Body of pancreas (tissue), 4 donors: ENCODE measurements at regions not wholly inside any gene's neighbourhood (a gene's known extent, or its start where the extent isn't known, plus 50 kb on each side); places are given as distances from the start of the nearest gene placed in this dataset.

ENCODE experiments used
- POLR2A ChIP-seq, 3 donors: fragments of 450-650 bp; IDR thresholded peaks; one replicate each; pipeline ENCODE4 v1.6.1; 2016; ENCODE audit warnings: antibody characterized with exemption in 3 of 3, mild to moderate bottlenecking in 2 of 3
- TF ChIP-seq, protein P1 (sequence below), 7 experiments: fragments of 450-650 bp in 4 of 7; fragments of 200-600 bp in 3 of 7; sonication (generic) in 3 of 7; IDR thresholded peaks; one replicate each; pipeline ENCODE4 v1.5.1; 2016 to 2019; ENCODE audit warnings: antibody characterized with exemption in 7 of 7

GRCh38 chr14:28157887-28158791 lies 608.4 kb upstream of the FOXG1 start:
- TF ChIP-seq, protein P1, sequence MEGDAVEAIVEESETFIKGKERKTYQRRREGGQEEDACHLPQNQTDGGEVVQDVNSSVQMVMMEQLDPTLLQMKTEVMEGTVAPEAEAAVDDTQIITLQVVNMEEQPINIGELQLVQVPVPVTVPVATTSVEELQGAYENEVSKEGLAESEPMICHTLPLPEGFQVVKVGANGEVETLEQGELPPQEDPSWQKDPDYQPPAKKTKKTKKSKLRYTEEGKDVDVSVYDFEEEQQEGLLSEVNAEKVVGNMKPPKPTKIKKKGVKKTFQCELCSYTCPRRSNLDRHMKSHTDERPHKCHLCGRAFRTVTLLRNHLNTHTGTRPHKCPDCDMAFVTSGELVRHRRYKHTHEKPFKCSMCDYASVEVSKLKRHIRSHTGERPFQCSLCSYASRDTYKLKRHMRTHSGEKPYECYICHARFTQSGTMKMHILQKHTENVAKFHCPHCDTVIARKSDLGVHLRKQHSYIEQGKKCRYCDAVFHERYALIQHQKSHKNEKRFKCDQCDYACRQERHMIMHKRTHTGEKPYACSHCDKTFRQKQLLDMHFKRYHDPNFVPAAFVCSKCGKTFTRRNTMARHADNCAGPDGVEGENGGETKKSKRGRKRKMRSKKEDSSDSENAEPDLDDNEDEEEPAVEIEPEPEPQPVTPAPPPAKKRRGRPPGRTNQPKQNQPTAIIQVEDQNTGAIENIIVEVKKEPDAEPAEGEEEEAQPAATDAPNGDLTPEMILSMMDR (IDR thresholded peaks at IDR 0.05), result no peak
- no peak for TF ChIP-seq POLR2A (IDR thresholded peaks at IDR 0.05)
